Small intestine (tissue), 7 donors: ENCODE measurements at regions not wholly inside any gene's neighbourhood (a gene's known extent, or its start where the extent isn't known, plus 50 kb on each side); places are given as distances from the start of the nearest gene placed in this dataset.

Source experiments
- DNase-seq, 2 donors: peaks; one replicate each; pipeline versions ENCODE4 v3.0.0 to v3.0.0-alpha.2; 2013
- FAIRE-seq: peaks from 2 replicates; lab custom pipeline; 2012; peaks lifted over from hg19 to GRCh38; lab: Jason Lieb, UNC
- H3K27ac ChIP-seq, 3 donors: one replicate each; pipeline ENCODE4 v1.5.1; 2013; ENCODE audit warnings: low read length in 2 of 3, mild to moderate bottlenecking in 2 of 3, control low read depth in 1 of 3, inconsistent platforms in 1 of 3, low read depth in 1 of 3, moderate library complexity in 1 of 3
- H3K27me3 ChIP-seq, 3 donors: one replicate each; pipeline ENCODE4 v1.6.1; 2013; ENCODE audit warnings: low read length in 3 of 3, inconsistent platforms in 1 of 3; ENCODE audit not compliant: control insufficient read depth in 3 of 3, insufficient read depth in 3 of 3
- H3K36me3 ChIP-seq, 3 donors: one replicate each; pipeline ENCODE4 v1.6.1; 2013; ENCODE audit warnings: low read length in 3 of 3, inconsistent platforms in 1 of 3, low read depth in 1 of 3, mild to moderate bottlenecking in 1 of 3, moderate library complexity in 1 of 3; ENCODE audit not compliant: control insufficient read depth in 3 of 3, insufficient read depth in 2 of 3
- H3K4me1 ChIP-seq, 3 donors: one replicate each; pipeline ENCODE4 v1.6.1; 2013; ENCODE audit warnings: low read length in 2 of 3, inconsistent platforms in 1 of 3, low read depth in 1 of 3, mild to moderate bottlenecking in 1 of 3, moderate library complexity in 1 of 3; ENCODE audit not compliant: control insufficient read depth in 3 of 3, insufficient read depth in 2 of 3
- H3K4me3 ChIP-seq, 3 donors: one replicate each; pipeline ENCODE4 v1.5.1; 2013; ENCODE audit warnings: low read length in 3 of 3, control low read depth in 1 of 3, inconsistent platforms in 1 of 3, low read depth in 1 of 3, mild to moderate bottlenecking in 1 of 3, moderate library complexity in 1 of 3
- H3K9me3 ChIP-seq, 2 donors: one replicate each; pipeline ENCODE4 v1.6.1; 2013; ENCODE audit warnings: low read depth in 1 of 2, low read length in 1 of 2; ENCODE audit not compliant: control insufficient read depth in 2 of 2, insufficient read depth in 1 of 2
- WGBS, 3 donors: extraction: QIAGEN DNeasy Blood & Tissue Kit; methylation state at CpG; one replicate each; pipeline ENCODE4 v1.1.7; 2013; 5-methylcytosine and 5-hydroxymethylcytosine counted together
- donor health status: healthy with polysubstance abuse.
- donor health status: control.
- donor health status: control.
- donor health status: Bipolar disorder and iron deficiency.
- donor health status: healthy.

DNA sequence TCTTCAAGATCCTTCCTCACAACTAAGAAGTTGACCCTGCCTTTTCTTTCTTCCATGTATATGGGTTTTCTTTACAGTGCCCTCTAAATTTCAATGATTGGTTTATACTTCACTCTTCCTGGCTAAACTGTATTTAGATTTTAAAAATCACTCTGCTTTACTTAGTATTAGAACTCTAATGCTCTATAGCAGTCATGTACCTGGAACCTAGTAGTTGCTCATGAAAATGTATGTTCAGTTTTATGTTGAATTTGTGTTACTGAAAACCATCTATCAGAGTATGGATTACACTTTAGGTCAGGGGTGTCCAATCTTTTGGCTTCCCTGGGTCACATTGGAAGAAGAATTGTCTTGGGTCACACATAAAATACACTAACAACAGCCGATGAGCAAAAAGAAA lies 1024.3 kb downstream of the NR2F1-AS1 start:
- no peaks in the 10 kb centered on the region for H3K27me3 ChIP-seq
- no peaks in the 10 kb centered on the region for H3K4me1 ChIP-seq
- no peak overlapping the region for H3K27ac ChIP-seq
- 94 to 97% (median 97%) methylated on average over 1 of the region's 1 CpG for WGBS, 3 donors
- FAIRE-seq: no peak
- DNase-seq: no peak
- no peaks in the 10 kb centered on the region for H3K9me3 ChIP-seq
- H3K4me3 ChIP-seq: no peak overlapping the region
- no peaks in the 10 kb centered on the region for H3K36me3 ChIP-seq

DNA sequence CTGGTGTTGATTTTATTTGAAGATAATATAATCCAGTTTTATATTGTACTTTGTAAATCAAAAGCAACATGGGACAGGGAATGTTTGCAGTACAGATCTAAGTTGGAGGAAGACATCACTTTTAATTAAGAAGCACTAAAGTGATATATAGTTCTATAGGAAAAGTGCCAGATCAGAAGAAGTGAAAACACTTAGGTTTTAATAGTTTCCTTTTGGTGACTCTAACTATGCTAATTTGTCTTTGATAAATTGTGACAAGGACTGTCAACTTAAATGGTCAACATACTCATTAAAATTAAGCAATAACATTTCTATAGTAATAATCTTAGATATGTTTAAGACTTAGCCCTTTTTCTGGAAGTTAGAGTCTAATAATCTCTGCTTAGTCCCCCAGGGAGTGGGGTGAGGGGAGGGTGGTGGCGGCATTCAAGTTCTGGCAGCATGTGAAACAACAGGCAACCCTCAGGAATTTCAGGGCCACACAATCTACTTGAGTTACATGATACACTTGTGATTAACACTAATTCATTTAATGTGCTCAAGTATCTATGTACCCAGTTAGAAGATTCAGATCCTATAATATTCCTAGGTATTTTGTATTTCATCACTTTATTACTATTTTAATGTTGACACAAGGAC lies 1026.5 kb downstream of the NR2F1-AS1 start:
- no peaks in the 10 kb centered on the region for H3K27me3 ChIP-seq
- WGBS, 3 donors: 87 to 94% (median 90%) methylated on average over 1 of the region's 1 CpG
- FAIRE-seq (no peak), DNase-seq (no peak)
- H3K36me3 ChIP-seq: no peaks in the 10 kb centered on the region
- H3K4me1 ChIP-seq: no peaks in the 10 kb centered on the region
- no peak overlapping the region for H3K4me3 ChIP-seq
- no peak overlapping the region for H3K27ac ChIP-seq
- H3K9me3 ChIP-seq: no peaks in the 10 kb centered on the region

DNA sequence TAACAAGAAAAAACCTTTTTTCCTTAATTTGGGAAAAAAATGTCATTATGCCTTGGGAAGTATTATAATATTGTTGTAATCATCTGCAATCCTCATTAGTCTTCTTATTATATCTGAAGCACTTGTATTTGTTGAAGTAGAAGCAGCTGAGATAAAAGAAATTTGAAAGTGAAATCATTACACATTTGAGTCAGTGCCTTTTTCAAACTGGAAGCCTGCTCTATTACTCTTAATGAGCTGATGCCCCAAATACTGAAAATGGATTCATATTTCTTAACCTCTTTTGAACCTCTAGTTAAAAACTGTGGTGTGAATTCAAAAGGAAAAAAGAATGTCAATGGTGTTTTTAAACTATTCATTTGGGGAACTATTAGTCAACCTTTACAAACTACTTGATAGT lies 1027.7 kb downstream of the NR2F1-AS1 start:
- FAIRE-seq: no peak
- H3K4me3 ChIP-seq: no peak overlapping the region
- no peaks in the 10 kb centered on the region for H3K36me3 ChIP-seq

DNA sequence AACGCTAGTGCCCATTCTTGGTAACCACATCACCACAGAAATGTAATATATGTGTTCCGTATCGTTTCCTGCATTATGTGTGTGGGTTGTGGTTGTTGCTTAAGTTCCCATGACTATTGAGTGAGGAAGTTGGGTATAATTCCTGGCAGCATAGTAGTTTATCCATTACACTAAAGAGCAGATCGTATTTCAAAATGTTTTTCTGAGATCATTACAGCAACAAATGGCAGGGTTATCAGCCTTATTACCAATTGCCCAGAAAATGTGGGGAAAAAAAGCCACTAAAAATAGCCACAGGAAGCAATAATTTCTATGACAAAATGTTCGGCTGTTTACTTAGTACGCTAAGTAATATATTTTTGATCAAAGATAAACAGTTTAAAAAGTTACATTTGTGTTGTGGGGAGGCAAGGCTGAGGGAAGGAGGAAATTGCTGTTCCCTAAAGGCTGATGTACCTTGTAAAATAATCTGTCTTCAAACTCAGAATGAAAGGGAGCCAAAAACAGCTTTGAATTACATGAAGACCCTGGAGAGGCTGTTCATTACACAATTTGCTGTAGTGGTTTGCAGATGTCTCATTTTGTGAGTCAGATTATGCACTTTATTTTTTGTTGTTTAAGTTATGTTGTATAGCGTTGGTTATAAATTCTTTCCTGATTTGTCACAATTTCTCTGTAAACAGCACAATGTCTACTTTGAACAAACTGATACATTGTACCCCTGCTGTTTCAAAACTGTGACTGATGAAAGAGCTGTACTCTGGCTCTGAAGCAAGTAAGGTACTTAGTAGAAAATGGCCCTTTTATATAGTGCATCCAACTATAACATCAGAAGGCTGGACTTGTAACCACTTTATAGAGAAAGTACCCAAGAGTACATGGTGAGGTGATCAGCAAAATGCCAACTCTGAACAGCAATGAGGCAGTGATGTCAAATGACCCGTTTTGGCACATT lies 1028.5 kb downstream of the NR2F1-AS1 start:
- DNase-seq (no peak), FAIRE-seq (no peak)
- WGBS, 3 donors: 40 to 55% (median 45%) methylated on average over 8 of the region's 8 CpGs

More for the DNA sequence above, 1027.7 kb downstream of the NR2F1-AS1 start:
- H3K4me1 ChIP-seq: no peaks in the 10 kb centered on the region
- H3K9me3 ChIP-seq: no peaks in the 10 kb centered on the region
- H3K27ac ChIP-seq: no peak overlapping the region
- no peaks in the 10 kb centered on the region for H3K27me3 ChIP-seq
- DNase-seq: no peak

DNA sequence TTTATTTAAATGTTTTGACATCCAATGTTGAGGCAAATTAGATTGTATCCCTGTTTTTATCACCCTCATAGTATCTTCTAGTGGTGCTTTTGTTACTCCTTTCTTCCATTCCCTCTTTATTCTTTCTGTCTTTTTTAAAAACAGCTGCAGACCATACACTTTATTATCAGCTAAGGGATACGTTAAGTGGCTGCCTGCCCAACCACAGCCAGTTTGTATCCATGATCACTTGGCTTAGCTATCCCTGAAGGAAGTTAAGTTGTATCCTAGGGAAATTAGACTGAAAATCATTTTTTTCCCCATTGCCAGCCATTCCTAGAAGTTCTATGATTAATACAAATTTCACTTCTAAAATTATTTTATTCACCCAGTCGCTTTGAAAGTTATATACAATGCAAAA lies 1032.7 kb downstream of the NR2F1-AS1 start:
- H3K36me3 ChIP-seq: no peaks in the 10 kb centered on the region
- H3K4me1 ChIP-seq: no peaks in the 10 kb centered on the region
- FAIRE-seq: no peak
- DNase-seq: no peak
- 43 to 50% (median 44%) methylated on average over 2 of the region's 2 CpGs for WGBS, 3 donors
- H3K27me3 ChIP-seq: no peaks in the 10 kb centered on the region
- H3K4me3 ChIP-seq: no peak overlapping the region
- H3K9me3 ChIP-seq: no peaks in the 10 kb centered on the region
- no peak overlapping the region for H3K27ac ChIP-seq

More for the DNA sequence above, 1028.5 kb downstream of the NR2F1-AS1 start:
- H3K27me3 ChIP-seq: no peaks in the 10 kb centered on the region
- no peak overlapping the region for H3K27ac ChIP-seq
- no peak overlapping the region for H3K4me3 ChIP-seq
- no peaks in the 10 kb centered on the region for H3K36me3 ChIP-seq
- H3K4me1 ChIP-seq: no peaks in the 10 kb centered on the region
- H3K9me3 ChIP-seq: no peaks in the 10 kb centered on the region

DNA sequence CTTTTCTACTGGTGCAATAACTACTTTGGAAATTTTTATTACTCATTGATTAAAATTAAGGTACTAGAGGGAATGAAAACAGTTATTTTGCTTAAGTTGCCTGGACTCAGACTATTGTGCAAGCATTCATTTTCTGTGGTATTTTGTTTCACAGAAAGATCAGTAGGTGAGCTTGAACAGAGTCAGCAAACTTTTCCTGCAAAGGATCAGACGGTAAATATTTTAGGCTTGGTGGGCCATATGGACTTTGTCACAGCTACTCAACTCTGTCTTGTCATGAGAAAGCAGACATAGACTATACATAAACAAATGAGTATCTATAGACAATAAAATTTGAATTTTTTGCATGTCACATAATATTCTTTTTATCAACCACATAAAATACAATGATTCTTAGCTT lies 1036.4 kb downstream of the NR2F1-AS1 start:
- H3K4me3 ChIP-seq: no peak overlapping the region
- no peaks in the 10 kb centered on the region for H3K36me3 ChIP-seq
- 75 to 87% (median 79%) methylated on average over 1 of the region's 1 CpG for WGBS, 3 donors
- H3K27ac ChIP-seq: no peak overlapping the region
- FAIRE-seq (no peak), DNase-seq (no peak)
- H3K9me3 ChIP-seq: no peaks in the 10 kb centered on the region
- no peaks in the 10 kb centered on the region for H3K4me1 ChIP-seq
- H3K27me3 ChIP-seq: no peaks in the 10 kb centered on the region

DNA sequence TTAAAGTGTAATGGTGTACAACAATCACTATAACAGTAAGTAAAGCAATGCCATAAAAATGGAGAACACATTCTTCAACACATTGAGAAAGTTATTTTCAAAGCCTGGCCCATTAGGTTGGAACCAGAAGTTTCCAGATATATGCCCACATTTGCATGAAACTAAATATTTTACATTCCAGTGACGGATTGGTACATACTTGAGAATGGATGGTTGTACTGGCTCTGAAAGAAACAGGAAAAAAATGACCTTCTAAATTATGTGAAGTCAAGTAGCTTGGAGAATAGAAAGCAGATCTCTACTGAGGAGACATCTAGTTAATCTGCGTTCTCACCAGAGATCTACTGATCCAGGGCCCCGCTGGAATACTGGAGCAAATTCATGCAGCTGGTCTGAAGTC lies 1037.0 kb downstream of the NR2F1-AS1 start:
- 72 to 77% (median 73%) methylated on average over 3 of the region's 3 CpGs for WGBS, 3 donors
- Histone ChIP-seq H3K27me3 (no peaks in the 10 kb centered on the region), H3K4me1 (no peaks in the 10 kb centered on the region), H3K27ac (no peak overlapping the region), H3K4me3 (no peak overlapping the region), H3K9me3 (no peaks in the 10 kb centered on the region), H3K36me3 (no peaks in the 10 kb centered on the region)
- DNase-seq (no peak), FAIRE-seq (no peak)

DNA sequence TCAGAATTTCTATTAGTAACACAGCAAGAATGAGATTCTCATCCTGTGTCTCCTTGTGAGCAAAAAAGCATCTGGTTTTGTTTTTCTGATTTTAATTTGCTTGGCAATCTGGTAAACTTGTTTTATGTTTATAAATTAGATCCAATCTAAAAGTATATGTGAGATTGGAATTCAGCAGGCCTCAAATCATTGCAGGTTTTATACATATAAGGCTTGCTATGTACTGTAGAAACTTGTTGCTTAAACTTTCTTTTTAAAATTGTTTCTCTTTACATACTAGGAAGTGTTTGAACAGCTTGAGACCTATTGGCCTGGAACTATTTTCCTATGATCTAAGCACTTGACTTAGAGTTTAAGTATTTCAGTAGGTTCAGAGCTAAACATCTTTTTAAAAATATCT lies 1037.8 kb downstream of the NR2F1-AS1 start:
- Histone ChIP-seq H3K4me3 (no peak overlapping the region), H3K36me3 (no peaks in the 10 kb centered on the region), H3K27ac (no peak overlapping the region), H3K27me3 (no peaks in the 10 kb centered on the region), H3K9me3 (no peaks in the 10 kb centered on the region), H3K4me1 (no peaks in the 10 kb centered on the region)
- FAIRE-seq (no peak), DNase-seq (no peak)
